MCF 10A (cell line): ENCODE measurements at regions not wholly inside any gene's neighbourhood (a gene's known extent, or its start where the extent isn't known, plus 50 kb on each side); places are given as distances from the start of the nearest gene placed in this dataset.

Experiments
- BruUV-seq: library from RNA; stranded (reverse); fragments of 400-500 nt; replicated peaks from 2 replicates; lab custom pipeline; 2021; lab: Mats Ljungman, UMichigan
- CTCF ChIA-PET: fragments of 300-600 bp; sonication (Branson Sonifier 250); formaldehyde crosslinking; extraction: SDS; loops from one replicate; lab custom pipeline; 2021; ENCODE audit warnings: antibody characterized with exemption, inconsistent platforms; lab: Yijun Ruan, JAX
- POLR2A ChIA-PET: fragments of 300-600, 350-650 bp; sonication (Branson Sonifier 250); formaldehyde crosslinking; extraction: SDS; loops from one replicate; lab custom pipeline; 2020; ENCODE audit warnings: antibody characterized with exemption, inconsistent platforms; lab: Yijun Ruan, JAX
- DNase-seq: peaks from one replicate; pipeline ENCODE4 v3.0.0-alpha.2; 2018; ENCODE audit not compliant: unreplicated experiment
- H3K27ac Mint-ChIP-seq: one replicate; pipeline ENCODE4 v1.8.0; 2022; ENCODE audit warnings: mild to moderate bottlenecking, low read depth, mixed read lengths; ENCODE audit not compliant: unreplicated experiment
- H3K27me3 Mint-ChIP-seq: one replicate; pipeline ENCODE4 v1.8.0; 2022; ENCODE audit warnings: mixed read lengths; ENCODE audit not compliant: insufficient read depth, unreplicated experiment
- H3K36me3 Mint-ChIP-seq: one replicate; pipeline ENCODE4 v1.8.0; 2022; ENCODE audit warnings: mild to moderate bottlenecking, moderate library complexity, mixed read lengths; ENCODE audit not compliant: insufficient read depth, unreplicated experiment
- H3K4me1 Mint-ChIP-seq: one replicate; pipeline ENCODE4 v1.8.0; 2022; ENCODE audit warnings: mixed read lengths; ENCODE audit not compliant: insufficient read depth, unreplicated experiment
- H3K4me3 Mint-ChIP-seq: one replicate; pipeline ENCODE4 v1.8.0; 2022; ENCODE audit warnings: mild to moderate bottlenecking, moderate library complexity, mixed read lengths; ENCODE audit not compliant: unreplicated experiment
- H3K9me3 Mint-ChIP-seq: one replicate; pipeline ENCODE4 v1.8.0; 2022; ENCODE audit warnings: mixed read lengths; ENCODE audit not compliant: unreplicated experiment
- CTCF ChIP-seq: fragments of 200-600 bp; IDR thresholded peaks from one replicate; pipeline ENCODE4 v1.8.0; 2022; ENCODE audit warnings: antibody characterized with exemption, mild to moderate bottlenecking; ENCODE audit not compliant: unreplicated experiment
- intact Hi-C: fragments of 100-400 bp; cut with micrococcal nuclease; formaldehyde crosslinking; loops from 2 replicates; pipeline ENCODE4 v1.14.1; 2022

- no peak overlapping the region for H3K27ac Mint-ChIP-seq
- no TSS peak for BruUV-seq
- intact Hi-C loops: no loop called here
- H3K4me1 Mint-ChIP-seq: peaks cover 12% of the 10 kb centered on the region
- H3K4me3 Mint-ChIP-seq: no peak overlapping the region
- no peaks in the 10 kb centered on the region for H3K27me3 Mint-ChIP-seq
- no peaks in the 10 kb centered on the region for H3K36me3 Mint-ChIP-seq
- TF ChIP-seq CTCF: no peak
- POLR2A ChIA-PET: interaction anchor here (0.7 to 1.4 kb wide), 3 partner anchors 8 to 29 kb away, joined by 3 to 4 read pairs (median 3); no protein-coding TSS in a partner anchor
- H3K9me3 Mint-ChIP-seq: no peaks in the 10 kb centered on the region
- CTCF ChIA-PET: no interaction called here
- no peak for DNase-seq
Measured at GRCh38 chr4:123812066-123812390, 415.4 kb downstream of the SPRY1 start.

- Mint-ChIP-seq H3K9me3 (no peaks in the 10 kb centered on the region), H3K36me3 (no peaks in the 10 kb centered on the region), H3K27me3 (no peaks in the 10 kb centered on the region), H3K4me1 (peaks cover 14% of the 10 kb centered on the region), H3K4me3 (no peak overlapping the region), H3K27ac (no peak overlapping the region)
- no peak for DNase-seq
- BruUV-seq: no TSS peak
- no peak for TF ChIP-seq CTCF
- ChIA-PET CTCF (interaction anchor here (1.3 to 1.5 kb wide), 2 partner anchors 8 to 41 kb away, joined by 3 read pairs; no protein-coding TSS in a partner anchor), POLR2A (no interaction called here)
- intact Hi-C loops: no loop called here
Measured at GRCh38 chr4:123813901-123814300, 417.3 kb downstream of the SPRY1 start.

- ChIA-PET CTCF (interaction anchor here (1.3 kb wide), 1 partner anchor 44 kb away, joined by 3 read pairs; no protein-coding TSS in a partner anchor), POLR2A (interaction anchor here (0.7 kb wide), 1 partner anchor 439 kb away, joined by 3 read pairs; no protein-coding TSS in a partner anchor)
- BruUV-seq: no TSS peak
- Mint-ChIP-seq H3K36me3 (no peaks in the 10 kb centered on the region), H3K4me1 (peaks cover 20% of the 10 kb centered on the region), H3K27ac (peak overlapping the region; percentile 61), H3K27me3 (no peaks in the 10 kb centered on the region), H3K4me3 (no peak overlapping the region), H3K9me3 (no peaks in the 10 kb centered on the region)
- peak; percentile 5 for DNase-seq
- intact Hi-C loops: no loop called here
- no peak for TF ChIP-seq CTCF
Measured at GRCh38 chr4:123816462-123816861, 419.9 kb downstream of the SPRY1 start.

GRCh38 chr4:123817025-123817688, 420.6 kb downstream of the SPRY1 start:
- no peak for TF ChIP-seq CTCF
- peak overlapping the region; percentile 61 for H3K27ac Mint-ChIP-seq
- H3K36me3 Mint-ChIP-seq: no peaks in the 10 kb centered on the region
- H3K27me3 Mint-ChIP-seq: no peaks in the 10 kb centered on the region
- peaks cover 16% of the 10 kb centered on the region for H3K4me1 Mint-ChIP-seq
- intact Hi-C loops: no loop called here
- no peak overlapping the region for H3K4me3 Mint-ChIP-seq
- ChIA-PET CTCF (interaction anchor here (1.3 kb wide), 1 partner anchor 44 kb away, joined by 3 read pairs; no protein-coding TSS in a partner anchor), POLR2A (interaction anchor here (0.6 to 0.7 kb wide), 3 partner anchors 170 to 618 kb away, joined by 3 read pairs; no protein-coding TSS in a partner anchor)
- BruUV-seq: no TSS peak
- no peaks in the 10 kb centered on the region for H3K9me3 Mint-ChIP-seq
- DNase-seq: no peak
